Fibroblast of skin of back (primary cell): ENCODE measurements at regions not wholly inside any gene's neighbourhood (a gene's known extent, or its start where the extent isn't known, plus 50 kb on each side); places are given as distances from the start of the nearest gene placed in this dataset.
"Not testable (repeated sequence)": the region's sequence is repeated elsewhere in the genome, so short reads cannot be mapped to it uniquely, and the experiment has no call there.

ENCODE experiments used
- DNase-seq: peaks from one replicate; pipeline ENCODE4 v3.0.0-alpha.2; 2013

GRCh38 chr7:52254396-52255010, 780.9 kb upstream of the POM121L12 start:
- DNase-seq: no peak

- no peak for DNase-seq
Measured at GRCh38 chr7:52253953-52254352, 781.5 kb upstream of the POM121L12 start.

GRCh38 chr7:52249741-52250140, 785.7 kb upstream of the POM121L12 start:
- no peak for DNase-seq

- DNase-seq: no peak
Measured at GRCh38 chr7:52247518-52247917, 787.9 kb upstream of the POM121L12 start.

- no peak for DNase-seq
Measured at GRCh38 chr7:52243685-52244084, 791.7 kb upstream of the POM121L12 start.

GRCh38 chr7:52233248-52233647, 802.2 kb upstream of the POM121L12 start:
- DNase-seq: no peak

GRCh38 chr7:52211930-52212329, 823.5 kb upstream of the POM121L12 start:
- DNase-seq: no peak

GRCh38 chr7:52209614-52210013, 825.8 kb upstream of the POM121L12 start:
- no peak for DNase-seq

- no peak for DNase-seq
Measured at GRCh38 chr7:52197221-52197620, 838.2 kb upstream of the POM121L12 start.

- no peak for DNase-seq
Measured at GRCh38 chr7:52195664-52196063, 839.8 kb upstream of the POM121L12 start.

GRCh38 chr7:52189153-52189778, 846.2 kb upstream of the POM121L12 start:
- DNase-seq: no peak

- no peak for DNase-seq
Measured at GRCh38 chr7:52184006-52184703, 851.3 kb upstream of the POM121L12 start.

GRCh38 chr7:52179934-52180333, 855.5 kb upstream of the POM121L12 start:
- no peak for DNase-seq

- DNase-seq: no peak
Measured at GRCh38 chr7:52168085-52168484, 851.5 kb upstream of the COBL start.

GRCh38 chr7:52163311-52163710, 846.7 kb upstream of the COBL start:
- no peak for DNase-seq

- no peak for DNase-seq
Measured at GRCh38 chr7:52161483-52161882, 844.9 kb upstream of the COBL start.

- not testable (repeated sequence) for DNase-seq
Measured at GRCh38 chr7:52159421-52159820, 842.8 kb upstream of the COBL start.

- DNase-seq: no peak
Measured at GRCh38 chr7:52154382-52154781, 837.8 kb upstream of the COBL start.

- no peak for DNase-seq
Measured at GRCh38 chr7:52151559-52151958, 835.0 kb upstream of the COBL start.

GRCh38 chr7:52150952-52151351, 834.3 kb upstream of the COBL start:
- no peak for DNase-seq

- no peak for DNase-seq
Measured at GRCh38 chr7:52146871-52147634, 830.4 kb upstream of the COBL start.

GRCh38 chr7:52143219-52143618, 826.6 kb upstream of the COBL start:
- DNase-seq: no peak

- no peak for DNase-seq
Measured at GRCh38 chr7:52140851-52141250, 824.2 kb upstream of the COBL start.
